Keratinocyte (primary cell): ENCODE measurements at regions not wholly inside any gene's neighbourhood (a gene's known extent, or its start where the extent isn't known, plus 50 kb on each side); places are given as distances from the start of the nearest gene placed in this dataset.

ENCODE experiments used
- DNase-seq: peaks from one replicate; pipeline ENCODE4 v3.0.0-alpha.2; 2011; ENCODE audit warnings: low read depth, missing footprints, low spot score
- FAIRE-seq: peaks from 2 replicates; lab custom pipeline; 2011; peaks lifted over from hg19 to GRCh38; lab: Jason Lieb, UNC
- H2AFZ ChIP-seq: 2 replicates; pipeline ENCODE4 v1.6.0; 2012; ENCODE audit warnings: low read length, control low read depth, inconsistent platforms; ENCODE audit not compliant: control insufficient read depth
- H3K27ac ChIP-seq: 2 replicates; pipeline ENCODE4 v1.5.1; 2011; ENCODE audit warnings: low read length; ENCODE audit not compliant: control insufficient read depth, insufficient read depth
- H3K27me3 ChIP-seq: 3 replicates; pipeline ENCODE4 v1.6.0; 2011; ENCODE audit warnings: low read length; ENCODE audit not compliant: control insufficient read depth, insufficient read depth; ENCODE audit errors: extremely low read depth
- H3K36me3 ChIP-seq, 2 experiments: 2 replicates in 1 of 2; 3 replicates in 1 of 2; pipeline ENCODE4 v1.5.1; 2011; ENCODE audit warnings: low read length in 2 of 2, mild to moderate bottlenecking in 1 of 2; ENCODE audit not compliant: control insufficient read depth in 2 of 2, insufficient read depth in 2 of 2; ENCODE audit errors: extremely low read depth in 1 of 2
- H3K4me1 ChIP-seq: 3 replicates; pipeline ENCODE4 v1.5.1; 2011; ENCODE audit warnings: low read length; ENCODE audit not compliant: control insufficient read depth, insufficient read depth; ENCODE audit errors: extremely low read depth
- H3K4me2 ChIP-seq: 3 replicates; pipeline ENCODE4 v1.6.0; 2011; ENCODE audit warnings: low read depth, low read length; ENCODE audit not compliant: control insufficient read depth, insufficient read depth; ENCODE audit errors: extremely low read depth
- H3K4me3 ChIP-seq, 3 experiments: fragments of 200-600 bp in 1 of 3; sonication (generic) in 1 of 3; 2 replicates in 2 of 3; 3 replicates in 1 of 3; pipeline ENCODE4 v1.5.1; 2011 to 2016; ENCODE audit warnings: low read length in 3 of 3, mild to moderate bottlenecking in 3 of 3, control low read depth in 2 of 3, inconsistent platforms in 1 of 3, low read depth in 1 of 3, mixed read lengths in 1 of 3, mixed run types in 1 of 3, moderate library complexity in 1 of 3; ENCODE audit not compliant: control insufficient read depth in 2 of 3, insufficient read depth in 2 of 3; ENCODE audit errors: extremely low read depth in 1 of 3
- H3K79me2 ChIP-seq: 2 replicates; pipeline ENCODE4 v1.6.0; 2012; ENCODE audit warnings: low read length; ENCODE audit not compliant: control insufficient read depth, insufficient read depth
- H3K9ac ChIP-seq: 3 replicates; pipeline ENCODE4 v1.6.0; 2011; ENCODE audit warnings: low read length; ENCODE audit not compliant: control insufficient read depth, insufficient read depth; ENCODE audit errors: extremely low read depth
- H3K9me1 ChIP-seq: 3 replicates; pipeline ENCODE4 v1.6.0; 2011; ENCODE audit warnings: low read length; ENCODE audit not compliant: control insufficient read depth, insufficient read depth; ENCODE audit errors: extremely low read depth
- H3K9me3 ChIP-seq: 2 replicates; pipeline ENCODE4 v1.5.1; 2012; ENCODE audit warnings: low read depth, low read length; ENCODE audit not compliant: control insufficient read depth
- H4K20me1 ChIP-seq: 3 replicates; pipeline ENCODE4 v1.6.0; 2011; ENCODE audit warnings: low read length; ENCODE audit not compliant: control insufficient read depth, insufficient read depth; ENCODE audit errors: extremely low read depth
- CTCF ChIP-seq, 3 experiments: IDR thresholded peaks in 1 of 3; conservative IDR thresholded peaks in 1 of 3; optimal IDR thresholded peaks in 1 of 3; 2 replicates in 2 of 3; 3 replicates in 1 of 3; pipeline versions ENCODE3 to v1.5.1; 2011; ENCODE audit warnings: low read length in 3 of 3, mild to moderate bottlenecking in 3 of 3, moderate library complexity in 2 of 3, control low read depth in 1 of 3, inconsistent platforms in 1 of 3; ENCODE audit not compliant: insufficient read depth in 2 of 3; ENCODE audit errors: extremely low read depth in 1 of 3
- EZH2 ChIP-seq: IDR thresholded peaks from one replicate; pipeline ENCODE4 v1.6.1; 2012; ENCODE audit warnings: inconsistent platforms, mild to moderate bottlenecking, low read length, moderate library complexity
- dilution Hi-C: fragments of 300-500 bp; cut with MboI; formaldehyde crosslinking; loops from one replicate; pipeline ENCODE4 v1.7.0; 2020; ENCODE audit warnings: low sequenced_read_pairs; ENCODE audit not compliant: extremely low pct_ligation_motif_present

GRCh38 chr19:30094756-30095140, 152.7 kb downstream of the URI1 start:
- dilution Hi-C loops, result no loop called here
- H3K9me3 ChIP-seq, result peaks cover 6% of the 10 kb centered on the region
- H3K79me2 ChIP-seq, result no peaks in the 10 kb centered on the region
- H3K9ac ChIP-seq, result no peak overlapping the region
- no peak overlapping the region for H3K4me2 ChIP-seq
- no peak for DNase-seq
- H3K4me1 ChIP-seq, result no peaks in the 10 kb centered on the region
- H3K4me3 ChIP-seq, result no peak overlapping the region
- H3K36me3 ChIP-seq, result no peaks in the 10 kb centered on the region
- TF ChIP-seq CTCF (optimal IDR thresholded peaks at IDR 0.05 in 1 of 3, IDR thresholded peaks at IDR 0.05 in 1 of 3, conservative IDR thresholded peaks at IDR 0.05 in 1 of 3; ENCODE audit: extremely low read depth in 1 of 3, insufficient read depth in 2 of 3, low read length in 3 of 3) (no peak), EZH2 (no peak)
- no peaks in the 10 kb centered on the region for H3K27me3 ChIP-seq
- H4K20me1 ChIP-seq, result no peaks in the 10 kb centered on the region
- H2AFZ ChIP-seq, result no peak overlapping the region
- no peak for FAIRE-seq
- H3K27ac ChIP-seq, result no peak overlapping the region
- no peaks in the 10 kb centered on the region for H3K9me1 ChIP-seq

DNA sequence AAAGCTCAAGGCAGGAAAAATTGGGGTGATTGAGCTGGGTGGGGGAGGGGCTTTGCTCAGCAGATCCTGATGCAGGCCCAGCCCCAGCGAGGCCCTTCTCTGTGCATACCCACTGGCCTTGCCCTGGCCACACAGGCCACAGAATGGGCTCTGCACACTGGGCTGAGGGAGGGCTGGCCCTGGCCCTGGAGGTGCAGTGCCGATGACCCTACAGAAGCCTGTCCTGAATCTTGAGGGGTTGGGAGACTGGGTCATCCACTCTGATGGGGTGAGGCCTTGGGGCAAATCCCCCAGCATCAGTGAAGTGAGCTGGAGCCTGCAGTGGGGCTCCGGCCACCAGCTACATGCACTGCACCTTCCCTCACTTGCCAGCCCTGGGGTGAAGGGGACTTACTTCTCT, 153.1 kb downstream of the URI1 start:
- Histone ChIP-seq H3K9ac (no peak overlapping the region), H3K9me3 (peaks cover 6% of the 10 kb centered on the region), H3K4me2 (no peak overlapping the region), H2AFZ (no peak overlapping the region), H3K27me3 (no peaks in the 10 kb centered on the region), H3K4me3 (no peak overlapping the region), H3K27ac (no peak overlapping the region), H3K36me3 (no peaks in the 10 kb centered on the region), H3K4me1 (no peaks in the 10 kb centered on the region), H3K79me2 (no peaks in the 10 kb centered on the region), H3K9me1 (no peaks in the 10 kb centered on the region), H4K20me1 (no peaks in the 10 kb centered on the region)
- dilution Hi-C loops, result no loop called here
- DNase-seq (no peak), FAIRE-seq (no peak)
- no peak for TF ChIP-seq EZH2
- no peak for TF ChIP-seq CTCF (optimal IDR thresholded peaks at IDR 0.05 in 1 of 3, IDR thresholded peaks at IDR 0.05 in 1 of 3, conservative IDR thresholded peaks at IDR 0.05 in 1 of 3; ENCODE audit: extremely low read depth in 1 of 3, insufficient read depth in 2 of 3, low read length in 3 of 3)
